ENCODE measurements at regions not wholly inside any gene's neighbourhood (a gene's known extent, or its start where the extent isn't known, plus 50 kb on each side); places are given as distances from the start of the nearest gene placed in this dataset.
"Not testable (repeated sequence)": the region's sequence is repeated elsewhere in the genome, so short reads cannot be mapped to it uniquely, and the experiment has no call there.

GRCh38 chr4:97134456-97134855 lies 1008.8 kb downstream of the STPG2 start:
- no peaks in the 10 kb centered on the region for H3K27me3 ChIP-seq (ENCODE audit: insufficient read depth, low read length, poor library complexity, severe bottlenecking)
- H3K9me2 ChIP-seq (replicated peaks; ENCODE audit: low read depth, low read length): no peaks in the 10 kb centered on the region
- no peaks in the 10 kb centered on the region for H3K9me3 ChIP-seq (ENCODE audit: insufficient read depth, low read depth, low read length)
- no peaks in the 10 kb centered on the region for H4K20me1 ChIP-seq (ENCODE audit: insufficient read depth, low read length, poor library complexity, severe bottlenecking)
- H3K9ac ChIP-seq (ENCODE audit: low read depth, low read length, poor library complexity, severe bottlenecking): no peak overlapping the region
- no peak overlapping the region for H3K4me3 ChIP-seq (ENCODE audit: low read length, poor library complexity, severe bottlenecking)
- H2AFZ ChIP-seq (ENCODE audit: low read length): no peak overlapping the region
- no peaks in the 10 kb centered on the region for H3K36me3 ChIP-seq (ENCODE audit: insufficient read depth, low read length)
- no peak overlapping the region for H3K4me2 ChIP-seq (ENCODE audit: low read depth, low read length, poor library complexity, severe bottlenecking)
- H3K79me2 ChIP-seq (ENCODE audit: insufficient read depth, low read length): no peaks in the 10 kb centered on the region
- no peaks in the 10 kb centered on the region for H3F3A ChIP-seq (ENCODE audit: low read depth)
- no peaks in the 10 kb centered on the region for H3K4me1 ChIP-seq (ENCODE audit: insufficient read depth, low read length, poor library complexity, severe bottlenecking)
- no peak for TF ChIP-seq EZH2phosphoT487 (IDR thresholded peaks at IDR 0.05; ENCODE audit: borderline replicate concordance)
- TF ChIP-seq CTCF (conservative IDR thresholded peaks at IDR 0.05; ENCODE audit: low read length): no peak

GRCh38 chr4:97139791-97140190 lies 1003.5 kb downstream of the STPG2 start:
- no peaks in the 10 kb centered on the region for H3K9me2 ChIP-seq (replicated peaks; ENCODE audit: low read depth, low read length)
- no peak overlapping the region for H3K4me3 ChIP-seq (ENCODE audit: low read length, poor library complexity, severe bottlenecking)
- H3K27me3 ChIP-seq (ENCODE audit: insufficient read depth, low read length, poor library complexity, severe bottlenecking): no peaks in the 10 kb centered on the region
- TF ChIP-seq EZH2phosphoT487 (IDR thresholded peaks at IDR 0.05; ENCODE audit: borderline replicate concordance) (no peak), CTCF (conservative IDR thresholded peaks at IDR 0.05; ENCODE audit: low read length) (no peak)
- H3K36me3 ChIP-seq (ENCODE audit: insufficient read depth, low read length): no peaks in the 10 kb centered on the region
- H2AFZ ChIP-seq (ENCODE audit: low read length): no peak overlapping the region
- H4K20me1 ChIP-seq (ENCODE audit: insufficient read depth, low read length, poor library complexity, severe bottlenecking): no peaks in the 10 kb centered on the region
- no peak overlapping the region for H3K9ac ChIP-seq (ENCODE audit: low read depth, low read length, poor library complexity, severe bottlenecking)
- H3K4me1 ChIP-seq (ENCODE audit: insufficient read depth, low read length, poor library complexity, severe bottlenecking): no peaks in the 10 kb centered on the region
- H3F3A ChIP-seq (ENCODE audit: low read depth): no peaks in the 10 kb centered on the region
- no peaks in the 10 kb centered on the region for H3K9me3 ChIP-seq (ENCODE audit: insufficient read depth, low read depth, low read length)
- H3K4me2 ChIP-seq (ENCODE audit: low read depth, low read length, poor library complexity, severe bottlenecking): no peak overlapping the region
- H3K79me2 ChIP-seq (ENCODE audit: insufficient read depth, low read length): no peaks in the 10 kb centered on the region

- Histone ChIP-seq H3K9me3 (ENCODE audit: insufficient read depth, low read depth, low read length) (no peaks in the 10 kb centered on the region), H3K4me1 (ENCODE audit: insufficient read depth, low read length, poor library complexity, severe bottlenecking) (no peaks in the 10 kb centered on the region), H3K36me3 (ENCODE audit: insufficient read depth, low read length) (no peaks in the 10 kb centered on the region), H3K9me2 (replicated peaks; ENCODE audit: low read depth, low read length) (no peaks in the 10 kb centered on the region), H3K4me3 (ENCODE audit: low read length, poor library complexity, severe bottlenecking) (no peak overlapping the region), H2AFZ (ENCODE audit: low read length) (no peak overlapping the region), H3K79me2 (ENCODE audit: insufficient read depth, low read length) (no peaks in the 10 kb centered on the region), H3K9ac (ENCODE audit: low read depth, low read length, poor library complexity, severe bottlenecking) (no peak overlapping the region), H3K4me2 (ENCODE audit: low read depth, low read length, poor library complexity, severe bottlenecking) (no peak overlapping the region), H3F3A (ENCODE audit: low read depth) (no peaks in the 10 kb centered on the region), H3K27me3 (ENCODE audit: insufficient read depth, low read length, poor library complexity, severe bottlenecking) (no peaks in the 10 kb centered on the region), H4K20me1 (ENCODE audit: insufficient read depth, low read length, poor library complexity, severe bottlenecking) (no peaks in the 10 kb centered on the region)
- TF ChIP-seq CTCF (conservative IDR thresholded peaks at IDR 0.05; ENCODE audit: low read length) (no peak), EZH2phosphoT487 (IDR thresholded peaks at IDR 0.05; ENCODE audit: borderline replicate concordance) (no peak)
Measured at GRCh38 chr4:97140545-97140944, 1002.7 kb downstream of the STPG2 start.

GRCh38 chr4:97141332-97141731 lies 1001.9 kb downstream of the STPG2 start:
- not testable (repeated sequence) for H3K9ac ChIP-seq (ENCODE audit: low read depth, low read length, poor library complexity, severe bottlenecking); H3K4me1 ChIP-seq (ENCODE audit: insufficient read depth, low read length, poor library complexity, severe bottlenecking); H3K9me2 ChIP-seq (replicated peaks; ENCODE audit: low read depth, low read length); H3K79me2 ChIP-seq (ENCODE audit: insufficient read depth, low read length); H3K36me3 ChIP-seq (ENCODE audit: insufficient read depth, low read length); H3K4me3 ChIP-seq (ENCODE audit: low read length, poor library complexity, severe bottlenecking); H3F3A ChIP-seq (ENCODE audit: low read depth); H3K27me3 ChIP-seq (ENCODE audit: insufficient read depth, low read length, poor library complexity, severe bottlenecking); H3K9me3 ChIP-seq (ENCODE audit: insufficient read depth, low read depth, low read length); H3K4me2 ChIP-seq (ENCODE audit: low read depth, low read length, poor library complexity, severe bottlenecking); H2AFZ ChIP-seq (ENCODE audit: low read length); H4K20me1 ChIP-seq (ENCODE audit: insufficient read depth, low read length, poor library complexity, severe bottlenecking)
